Amygdala (tissue), 56 donors: ENCODE measurements at regions not wholly inside any gene's neighbourhood (a gene's known extent, or its start where the extent isn't known, plus 50 kb on each side); places are given as distances from the start of the nearest gene placed in this dataset.
"Not testable (repeated sequence)": the region's sequence is repeated elsewhere in the genome, so short reads cannot be mapped to it uniquely, and the experiment has no call there.

Experiments used
- DNase-seq, 56 donors: peaks; one replicate each; lab custom pipeline; 2025; lab: John Stamatoyannopoulos, UW

- not testable (repeated sequence) for DNase-seq
These were observed 86.8 kb upstream of the ADORA2B start for GRCh38 chr17:15858082-15858481.

DNA sequence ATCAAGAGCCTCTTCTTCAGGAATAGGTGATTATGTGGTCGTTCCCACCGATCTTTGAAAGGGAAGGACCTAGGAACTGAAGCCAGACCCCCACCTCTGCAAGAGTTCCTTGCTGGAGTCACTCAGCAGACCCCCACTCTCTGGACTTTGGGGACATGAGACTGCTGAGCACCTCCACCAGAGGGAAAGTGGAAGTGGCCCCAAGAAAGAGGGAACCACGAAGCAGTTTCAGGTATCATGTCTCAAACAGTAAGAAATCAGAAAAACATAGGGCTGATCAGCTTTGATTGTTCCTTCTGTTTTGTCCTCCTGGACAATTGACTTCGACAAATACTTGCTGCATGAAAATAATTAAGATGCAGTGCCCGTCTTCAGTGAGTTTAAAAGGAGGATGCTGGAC, 84.2 kb upstream of the ADORA2B start:
- not testable (repeated sequence) for DNase-seq

- not testable (repeated sequence) for DNase-seq
These were observed 80.9 kb upstream of the ADORA2B start for GRCh38 chr17:15864061-15864460.

DNA sequence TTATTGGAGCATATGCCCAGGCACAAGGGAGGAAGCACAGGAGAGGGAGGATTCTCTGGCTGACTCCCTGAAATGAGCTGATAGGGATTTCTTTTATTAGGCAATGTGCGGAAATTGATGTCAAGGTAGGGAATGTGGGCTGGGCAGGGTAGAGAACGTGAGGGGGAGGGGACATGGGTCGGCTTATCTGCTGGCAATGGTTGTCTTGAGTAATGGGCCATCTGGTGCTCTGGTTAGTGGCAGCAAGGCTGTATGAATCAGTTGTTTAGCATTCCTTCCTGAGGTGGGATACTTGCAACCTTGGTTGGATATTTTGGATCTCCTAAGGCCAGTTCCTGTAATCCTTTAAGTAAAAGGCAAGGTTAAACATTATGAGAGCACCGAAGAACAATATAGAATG, 80.5 kb upstream of the ADORA2B start:
- DNase-seq: not testable (repeated sequence)

GRCh38 chr17:15866015-15866414, 78.9 kb upstream of the ADORA2B start:
- not testable (repeated sequence) for DNase-seq

GRCh38 chr17:15867331-15867730, 77.6 kb upstream of the ADORA2B start:
- DNase-seq: not testable (repeated sequence)

GRCh38 chr17:15869868-15870267, 75.1 kb upstream of the ADORA2B start:
- DNase-seq: not testable (repeated sequence)

DNA sequence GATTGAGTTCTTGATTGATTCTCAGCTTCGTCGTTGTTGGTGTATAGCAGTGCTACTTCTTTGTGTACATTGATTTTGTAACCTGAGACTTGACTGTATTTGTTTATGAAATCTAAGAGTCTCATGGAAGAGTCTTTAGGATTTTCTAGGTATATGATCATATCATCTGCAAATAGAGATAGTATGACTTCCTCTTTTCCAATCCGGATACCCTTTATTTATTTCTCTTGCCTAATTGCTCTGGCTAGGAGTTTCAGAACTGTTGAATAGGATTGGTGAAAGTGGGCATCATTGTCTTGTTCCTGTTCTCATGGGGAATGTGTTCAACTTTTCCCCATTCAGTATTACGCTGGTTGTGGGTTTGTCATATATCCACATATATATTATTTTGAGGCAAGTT, 72.3 kb upstream of the ADORA2B start:
- DNase-seq: not testable (repeated sequence)

GRCh38 chr17:15877882-15878500, 66.9 kb upstream of the ADORA2B start:
- DNase-seq: not testable (repeated sequence)

DNA sequence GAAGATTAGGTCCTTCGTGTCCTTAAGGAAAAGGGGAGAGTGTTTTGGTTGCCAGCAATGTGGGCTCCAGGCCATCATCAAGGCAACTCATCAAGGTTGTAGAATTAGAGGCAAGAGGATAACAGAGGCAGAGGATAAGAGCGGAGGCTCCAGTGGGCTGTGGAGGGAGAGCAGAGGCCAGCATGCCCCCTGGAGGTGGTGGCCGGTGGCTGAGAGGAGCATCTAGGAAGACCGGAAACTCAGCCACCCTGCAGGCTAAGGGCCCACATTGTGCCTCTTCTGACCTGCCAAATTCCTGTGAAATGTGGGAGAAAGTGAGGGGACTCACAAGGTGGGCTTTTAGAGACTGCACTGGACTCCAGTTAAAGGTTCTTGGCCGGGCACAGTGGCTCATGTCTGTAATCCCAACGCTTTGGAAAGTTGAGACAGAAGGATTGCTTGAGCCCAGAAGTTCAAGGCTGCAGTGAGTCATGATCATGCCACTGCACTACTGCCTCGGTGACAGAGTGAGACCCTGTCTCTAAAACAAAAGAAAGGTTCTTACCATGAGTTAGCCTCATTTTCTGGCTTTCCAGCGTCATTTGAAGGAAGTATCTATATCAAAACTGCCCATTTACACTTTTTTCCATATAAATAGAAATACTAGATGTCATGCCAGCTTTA, 62.7 kb upstream of the ADORA2B start:
- no peak for DNase-seq

- DNase-seq: no peak
These were observed 62.2 kb upstream of the ADORA2B start for GRCh38 chr17:15882777-15883176.

DNA sequence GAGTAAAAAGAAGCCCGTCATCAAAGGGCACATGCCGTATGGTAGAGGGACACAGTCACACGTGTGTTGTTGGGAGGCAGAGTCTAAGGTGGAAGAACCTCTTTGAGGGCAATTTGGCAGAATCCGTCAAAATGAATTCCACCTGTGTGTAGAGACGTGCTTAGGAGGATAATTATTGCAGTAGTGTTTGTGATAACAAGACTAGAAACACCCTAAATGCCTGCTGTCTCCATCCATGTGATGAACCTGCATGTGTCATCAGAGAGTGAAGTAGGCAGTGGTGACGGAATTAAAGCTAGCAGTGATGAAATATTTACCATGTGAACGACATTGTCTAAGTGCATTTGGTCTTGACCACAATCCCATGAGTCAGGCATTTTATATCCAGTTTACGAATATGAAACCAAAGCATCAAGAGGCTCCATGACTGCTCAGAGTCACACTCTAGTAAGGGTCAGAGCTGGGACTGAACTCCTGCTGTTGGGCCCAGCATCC, 61.3 kb upstream of the ADORA2B start:
- DNase-seq: no peak

- no peak for DNase-seq
These were observed 60.2 kb upstream of the ADORA2B start for GRCh38 chr17:15884731-15885130.

GRCh38 chr17:15885770-15886169, 59.2 kb upstream of the ADORA2B start:
- DNase-seq: no peak

DNA sequence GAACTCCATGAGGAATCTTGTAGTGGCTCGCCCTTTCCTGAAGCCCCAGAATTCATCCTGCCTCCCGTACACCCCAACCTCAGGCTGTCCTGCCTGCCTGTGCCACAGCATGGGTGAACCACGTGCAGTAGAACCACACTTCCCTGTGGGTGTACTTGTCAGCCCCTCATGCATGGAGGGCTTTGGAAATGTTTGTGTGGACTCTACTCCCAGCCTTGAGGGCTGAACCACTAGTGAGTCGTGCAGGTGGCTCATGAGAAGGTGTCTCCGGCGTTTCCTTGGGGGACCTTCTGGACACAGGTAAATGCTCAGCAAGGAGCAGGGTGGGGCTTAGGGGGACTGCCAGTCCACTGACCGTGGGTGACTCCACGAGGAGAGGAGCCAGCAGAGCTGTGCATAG, 58.7 kb upstream of the ADORA2B start:
- DNase-seq: no peak

- DNase-seq: no peak
These were observed 58.1 kb upstream of the ADORA2B start for GRCh38 chr17:15886804-15887203.

DNA sequence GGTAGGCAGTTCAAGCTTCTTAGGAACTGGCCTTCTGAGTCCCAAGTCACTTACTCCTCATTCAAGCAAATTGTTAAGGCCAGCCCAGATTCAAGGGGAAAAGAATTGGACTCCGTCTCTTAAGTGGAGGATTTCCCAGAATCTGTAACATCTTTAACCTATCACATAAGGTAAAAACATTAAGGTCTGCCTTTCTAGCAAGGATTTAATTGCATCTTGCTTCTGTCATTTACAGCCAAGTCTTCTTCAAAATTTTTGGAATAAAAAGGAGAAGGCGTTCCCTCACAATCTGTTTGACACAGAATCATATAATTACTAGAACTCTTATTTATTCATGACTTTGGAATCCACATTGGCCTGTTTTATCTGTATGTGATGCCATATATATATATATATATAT, 56.5 kb upstream of the ADORA2B start:
- DNase-seq: no peak

GRCh38 chr17:15890279-15890892, 54.5 kb upstream of the ADORA2B start:
- DNase-seq: no peak

DNA sequence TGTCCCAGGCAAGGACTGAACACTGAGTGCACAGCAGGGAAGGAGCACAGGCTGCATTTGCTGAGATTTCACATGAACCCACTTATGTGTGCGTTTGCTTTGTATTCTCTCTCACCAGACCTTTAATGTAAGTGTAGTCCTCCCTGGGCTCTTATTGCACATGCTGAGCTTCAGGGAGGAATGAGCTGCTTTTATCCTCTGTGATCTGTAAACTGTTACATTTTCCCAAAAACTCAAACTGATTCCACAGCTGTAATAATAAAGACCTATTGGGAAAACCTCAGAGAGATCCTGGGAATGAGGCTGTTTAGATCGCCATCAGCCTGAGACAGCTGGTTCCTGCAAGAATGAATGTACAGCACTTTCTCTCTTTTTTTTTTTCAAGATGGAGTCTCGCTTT, 53.6 kb upstream of the ADORA2B start:
- no peak for DNase-seq

- no peak for DNase-seq
These were observed 52.7 kb upstream of the ADORA2B start for GRCh38 chr17:15892244-15892643.

DNA sequence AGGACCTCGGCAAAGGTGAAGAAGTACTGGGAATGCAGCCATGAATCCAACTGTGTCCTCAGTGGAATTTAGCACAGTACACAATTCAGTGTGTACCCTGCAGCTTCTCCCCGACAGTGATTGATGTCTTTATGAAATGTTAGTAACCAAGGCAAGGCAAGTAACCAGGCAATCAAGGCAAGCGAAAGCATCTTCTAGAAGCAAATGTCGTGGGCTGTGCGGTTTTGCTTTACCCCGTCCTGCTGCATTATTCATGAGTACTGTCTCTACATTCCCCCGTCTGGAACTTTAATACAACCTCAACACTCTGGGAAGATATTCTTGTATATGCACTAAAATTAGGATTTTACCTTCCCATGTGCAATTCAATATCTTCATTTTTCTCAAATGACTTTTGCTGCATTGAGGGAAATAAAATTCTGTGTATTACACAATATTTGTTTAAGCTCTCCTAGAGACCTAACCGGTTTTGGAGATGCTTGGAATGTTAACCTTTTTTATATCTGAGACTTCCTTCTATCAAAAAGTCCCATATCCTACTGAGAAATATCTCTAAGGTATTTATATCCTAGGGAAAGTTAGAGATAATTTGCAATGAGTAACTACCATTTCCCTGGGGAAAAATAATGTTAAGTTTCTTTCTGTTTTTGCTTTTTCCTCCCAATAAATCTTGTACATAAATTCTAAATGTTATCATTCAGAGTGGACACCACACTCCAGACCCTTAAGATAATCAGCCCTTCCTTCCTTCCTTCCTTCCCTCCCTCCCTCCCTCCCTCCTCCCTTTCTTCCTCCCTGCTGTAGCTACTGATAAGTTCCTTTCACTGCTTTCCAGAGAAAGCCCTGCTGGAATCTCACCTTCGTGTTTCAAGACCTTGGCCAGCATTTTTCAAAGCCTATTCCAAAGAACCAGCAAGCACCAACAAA, 51.9 kb upstream of the ADORA2B start:
- DNase-seq: no peak
